Fibroblast of lung (primary cell): ENCODE measurements at regions not wholly inside any gene's neighbourhood (a gene's known extent, or its start where the extent isn't known, plus 50 kb on each side); places are given as distances from the start of the nearest gene placed in this dataset.

Experiments used
- DNase-seq, 2 donors: peaks; one replicate each; pipeline versions ENCODE4 v3.0.0 to v3.0.0-alpha.2; 2010; ENCODE audit warnings: low read depth in 2 of 2
- H2AFZ ChIP-seq: 2 replicates; pipeline ENCODE4 v1.5.1; 2012; ENCODE audit warnings: low read length, control low read depth, inconsistent platforms
- H3K27ac ChIP-seq: 2 replicates; pipeline ENCODE4 v1.5.1; 2011; ENCODE audit warnings: low read length, control low read depth; ENCODE audit not compliant: insufficient read depth
- H3K27me3 ChIP-seq: 2 replicates; pipeline ENCODE4 v1.5.1; 2011; ENCODE audit warnings: mild to moderate bottlenecking, low read length; ENCODE audit not compliant: control insufficient read depth, insufficient read depth
- H3K36me3 ChIP-seq: 2 replicates; pipeline ENCODE4 v1.5.1; 2011; ENCODE audit warnings: low read length; ENCODE audit not compliant: control insufficient read depth, insufficient read depth
- H3K4me1 ChIP-seq: 2 replicates; pipeline ENCODE4 v1.5.1; 2011; ENCODE audit warnings: low read length; ENCODE audit not compliant: control insufficient read depth, insufficient read depth; ENCODE audit errors: extremely low read depth
- H3K4me2 ChIP-seq: 2 replicates; pipeline ENCODE4 v1.5.1; 2011; ENCODE audit warnings: low read length, control low read depth; ENCODE audit not compliant: insufficient read depth; ENCODE audit errors: extremely low read depth
- H3K4me3 ChIP-seq, 4 experiments: fragments of 200-600 bp in 1 of 4; sonication (generic) in 1 of 4; replicated peaks in 1 of 4; 2 replicates each; pipeline ENCODE4 v1.5.1; 2011 to 2016; ENCODE audit warnings: low read length in 4 of 4, low read depth in 3 of 4, mild to moderate bottlenecking in 3 of 4, control low read depth in 2 of 4, inconsistent platforms in 1 of 4, mixed read lengths in 1 of 4; ENCODE audit not compliant: insufficient read depth in 1 of 4; ENCODE audit errors: control extremely low read depth in 1 of 4
- H3K79me2 ChIP-seq: 2 replicates; pipeline ENCODE4 v1.5.1; 2012; ENCODE audit warnings: mild to moderate bottlenecking, low read length, inconsistent platforms; ENCODE audit not compliant: control insufficient read depth, insufficient read depth
- H3K9ac ChIP-seq: 2 replicates; pipeline ENCODE4 v1.5.1; 2011; ENCODE audit warnings: mild to moderate bottlenecking, low read length, control low read depth; ENCODE audit not compliant: insufficient read depth
- H3K9me3 ChIP-seq: 2 replicates; pipeline ENCODE4 v1.5.1; 2012; ENCODE audit warnings: low read depth, low read length; ENCODE audit not compliant: control insufficient read depth, insufficient read depth
- H4K20me1 ChIP-seq: 2 replicates; pipeline ENCODE4 v1.5.1; 2011; ENCODE audit warnings: low read length; ENCODE audit not compliant: control insufficient read depth, insufficient read depth; ENCODE audit errors: extremely low read depth
- CTCF ChIP-seq, 2 donors: IDR thresholded peaks in 1 of 2; conservative IDR thresholded peaks in 1 of 2; 1 replicate in 1 of 2; 2 replicates in 1 of 2; pipeline ENCODE4 v1.5.1; 2011 to 2012; ENCODE audit warnings: low read length in 2 of 2, control low read depth in 1 of 2, inconsistent platforms in 1 of 2, low read depth in 1 of 2, mild to moderate bottlenecking in 1 of 2
- EZH2 ChIP-seq: IDR thresholded peaks from 2 replicates; pipeline ENCODE4 v1.5.1; 2012; ENCODE audit warnings: low read length, control low read depth, mild to moderate bottlenecking; ENCODE audit errors: missing control alignments

GRCh38 chr15:93252780-93253179, 163.8 kb upstream of the RGMA start:
- H3K27me3 ChIP-seq = no peaks in the 10 kb centered on the region
- DNase-seq = no peak
- H4K20me1 ChIP-seq = no peaks in the 10 kb centered on the region
- no peaks in the 10 kb centered on the region for H3K79me2 ChIP-seq
- H3K27ac ChIP-seq = no peak overlapping the region
- H3K9ac ChIP-seq = no peak overlapping the region
- TF ChIP-seq EZH2 (no peak), CTCF (conservative IDR thresholded peaks at IDR 0.05 in 1 of 2, IDR thresholded peaks at IDR 0.05 in 1 of 2; ENCODE audit: low read depth in 1 of 2, low read length in 2 of 2) (no peak)
- H2AFZ ChIP-seq = no peak overlapping the region
- no peaks in the 10 kb centered on the region for H3K4me1 ChIP-seq
- no peak overlapping the region for H3K4me2 ChIP-seq
- H3K36me3 ChIP-seq = no peaks in the 10 kb centered on the region
- H3K9me3 ChIP-seq = no peaks in the 10 kb centered on the region
- H3K4me3 ChIP-seq = no peak overlapping the region

GRCh38 chr15:93250950-93251349, 161.9 kb upstream of the RGMA start:
- H3K27me3 ChIP-seq = no peaks in the 10 kb centered on the region
- H3K27ac ChIP-seq = no peak overlapping the region
- no peak overlapping the region for H3K4me2 ChIP-seq
- H3K4me1 ChIP-seq = no peaks in the 10 kb centered on the region
- no peak overlapping the region for H2AFZ ChIP-seq
- H3K36me3 ChIP-seq = no peaks in the 10 kb centered on the region
- H3K79me2 ChIP-seq = no peaks in the 10 kb centered on the region
- H3K9me3 ChIP-seq = no peaks in the 10 kb centered on the region
- DNase-seq = no peak
- H3K9ac ChIP-seq = no peak overlapping the region
- H4K20me1 ChIP-seq = no peaks in the 10 kb centered on the region
- TF ChIP-seq EZH2 (no peak), CTCF (conservative IDR thresholded peaks at IDR 0.05 in 1 of 2, IDR thresholded peaks at IDR 0.05 in 1 of 2; ENCODE audit: low read depth in 1 of 2, low read length in 2 of 2) (no peak)
- H3K4me3 ChIP-seq = no peak overlapping the region

- Histone ChIP-seq H3K27me3 (no peaks in the 10 kb centered on the region), H3K9me3 (no peaks in the 10 kb centered on the region), H2AFZ (no peak overlapping the region), H3K36me3 (no peaks in the 10 kb centered on the region), H3K4me1 (no peaks in the 10 kb centered on the region), H3K4me2 (no peak overlapping the region), H3K27ac (no peak overlapping the region), H3K4me3 (no peak overlapping the region), H3K9ac (no peak overlapping the region), H4K20me1 (no peaks in the 10 kb centered on the region), H3K79me2 (no peaks in the 10 kb centered on the region)
- no peak for DNase-seq
- no peak for TF ChIP-seq EZH2
- TF ChIP-seq CTCF (conservative IDR thresholded peaks at IDR 0.05 in 1 of 2, IDR thresholded peaks at IDR 0.05 in 1 of 2; ENCODE audit: low read depth in 1 of 2, low read length in 2 of 2) = no peak
Measured at GRCh38 chr15:93250209-93250608, 161.2 kb upstream of the RGMA start.
